ENCODE measurements at regions not wholly inside any gene's neighbourhood (a gene's known extent, or its start where the extent isn't known, plus 50 kb on each side); places are given as distances from the start of the nearest gene placed in this dataset.

- TF ChIP-seq YEATS2 (CRISPR knock-in tag; IDR thresholded peaks at IDR 0.05; ENCODE audit: borderline replicate concordance) (peak; percentile 48; the same call in 1 of the 2 replicates), ZNF12 (CRISPR knock-in tag; IDR thresholded peaks at IDR 0.05) (peak; percentile 64; the same call in 1 of the 2 replicates), ZNF317 (CRISPR knock-in tag; IDR thresholded peaks at IDR 0.05) (0 out of 2 replicates have a peak, but pooled peaks have one; percentile 33), ZNF274 (CRISPR knock-in tag; IDR thresholded peaks at IDR 0.05) (peak; percentile 59; the same call in 1 of the 2 replicates), ZNF576 (CRISPR knock-in tag; IDR thresholded peaks at IDR 0.05) (0 out of 2 replicates have a peak, but pooled peaks have one; percentile 26), ARNTL (CRISPR knock-in tag; IDR thresholded peaks at IDR 0.05) (peak; percentile 45; the same call in 1 of the 2 replicates), ZFP36 (IDR thresholded peaks at IDR 0.05; ENCODE audit: borderline replicate concordance, low read depth, low read length, partially characterized antibody) (no peak), PBX3 (CRISPR knock-in tag; IDR thresholded peaks at IDR 0.05; ENCODE audit: borderline replicate concordance) (no peak), JUNB (CRISPR knock-in tag; IDR thresholded peaks at IDR 0.05; ENCODE audit: borderline replicate concordance) (peak; percentile 73; the same call in 1 of the 2 replicates), FOSL1 (CRISPR knock-in tag; IDR thresholded peaks at IDR 0.05; ENCODE audit: borderline replicate concordance) (peak; percentile 76; the same call in 1 of the 2 replicates), ZNF501 (CRISPR knock-in tag; IDR thresholded peaks at IDR 0.05) (peak; percentile 50; the same call in 1 of the 2 replicates), MXD3 (CRISPR knock-in tag; IDR thresholded peaks at IDR 0.05) (peak; percentile 80), CBX5 (CRISPR knock-in tag; IDR thresholded peaks at IDR 0.05; ENCODE audit: borderline replicate concordance) (peak; percentile 88; the same call in 1 of the 2 replicates), CEBPB (IDR thresholded peaks at IDR 0.05; ENCODE audit: borderline replicate concordance, low read depth, low read length) (peak; percentile 47; the same call in 1 of the 2 replicates), ETV6 (CRISPR knock-in tag; conservative IDR thresholded peaks at IDR 0.05) (0 out of 2 replicates have a peak, but pooled peaks have one; percentile 57), KLF16 (CRISPR knock-in tag; IDR thresholded peaks at IDR 0.05) (peak in 1 of 2 experiments; percentile 82; a peak in 1 of 4 replicates), RFX3 (CRISPR knock-in tag; IDR thresholded peaks at IDR 0.05) (no peak), ZNF768 (CRISPR knock-in tag; IDR thresholded peaks at IDR 0.05) (peak; percentile 16; the same call in 1 of the 2 replicates), BCL3 (CRISPR knock-in tag; IDR thresholded peaks at IDR 0.05) (no peak; the same call in 1 of the 2 replicates), CSRNP1 (CRISPR knock-in tag; IDR thresholded peaks at IDR 0.05) (0 out of 2 replicates have a peak, but pooled peaks have one; percentile 51), KDM1A (CRISPR knock-in tag; IDR thresholded peaks at IDR 0.05) (peak; percentile 92), NR2F6 (IDR thresholded peaks at IDR 0.05) (peak; percentile 75), NR2F6 (CRISPR knock-in tag; IDR thresholded peaks at IDR 0.05) (peak; percentile 77), MEIS1 (CRISPR knock-in tag; IDR thresholded peaks at IDR 0.05; ENCODE audit: borderline replicate concordance) (0 out of 2 replicates have a peak, but pooled peaks have one; percentile 40)
Observed at GRCh38 chr1:8197493-8198282, 120.2 kb upstream of the SLC45A1 start (continued).
